ENCODE measurements at regions not wholly inside any gene's neighbourhood (a gene's known extent, or its start where the extent isn't known, plus 50 kb on each side); places are given as distances from the start of the nearest gene placed in this dataset.

DNA sequence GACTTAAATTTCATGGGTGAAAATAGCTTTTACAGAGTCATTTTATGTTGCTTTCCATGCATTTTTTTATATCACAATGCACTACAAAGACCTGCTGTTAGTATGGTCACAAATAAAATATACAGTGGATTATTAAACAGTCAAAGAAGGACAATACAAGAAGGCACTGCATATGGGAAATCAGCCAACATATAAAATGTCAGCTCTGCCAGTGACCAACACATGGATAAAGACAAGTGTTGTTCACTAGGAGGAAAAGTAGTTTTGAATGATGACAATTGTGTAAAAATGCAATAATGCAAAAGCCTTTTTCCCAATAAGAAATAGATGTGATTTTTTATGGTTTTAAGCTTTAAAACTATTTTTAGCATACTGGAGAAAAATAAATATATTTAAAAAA is 425.3 kb upstream of the CBLB start:
- DNase-seq (ENCODE audit: low spot score) (no peak), ATAC-seq (no peak)
- no peaks in the 10 kb centered on the region for H4K20me1 ChIP-seq (replicated peaks; ENCODE audit: insufficient read depth)
- H3K36me3 ChIP-seq (ENCODE audit: insufficient read depth): no peaks in the 10 kb centered on the region
- H3F3A ChIP-seq (replicated peaks; ENCODE audit: low read depth): no peaks in the 10 kb centered on the region
- H3K4me2 ChIP-seq: no peak overlapping the region
- TF ChIP-seq EZH2phosphoT487 (IDR thresholded peaks at IDR 0.05; ENCODE audit: unreplicated experiment) (no peak), CREB1 (CRISPR knock-in tag; IDR thresholded peaks at IDR 0.05; ENCODE audit: low read depth) (no peak), ZNF331 (CRISPR knock-in tag; IDR thresholded peaks at IDR 0.05; ENCODE audit: low read depth) (no peak), JUNB (IDR thresholded peaks at IDR 0.05; ENCODE audit: unreplicated experiment) (no peak)
- TF ChIP-seq, protein P1, sequence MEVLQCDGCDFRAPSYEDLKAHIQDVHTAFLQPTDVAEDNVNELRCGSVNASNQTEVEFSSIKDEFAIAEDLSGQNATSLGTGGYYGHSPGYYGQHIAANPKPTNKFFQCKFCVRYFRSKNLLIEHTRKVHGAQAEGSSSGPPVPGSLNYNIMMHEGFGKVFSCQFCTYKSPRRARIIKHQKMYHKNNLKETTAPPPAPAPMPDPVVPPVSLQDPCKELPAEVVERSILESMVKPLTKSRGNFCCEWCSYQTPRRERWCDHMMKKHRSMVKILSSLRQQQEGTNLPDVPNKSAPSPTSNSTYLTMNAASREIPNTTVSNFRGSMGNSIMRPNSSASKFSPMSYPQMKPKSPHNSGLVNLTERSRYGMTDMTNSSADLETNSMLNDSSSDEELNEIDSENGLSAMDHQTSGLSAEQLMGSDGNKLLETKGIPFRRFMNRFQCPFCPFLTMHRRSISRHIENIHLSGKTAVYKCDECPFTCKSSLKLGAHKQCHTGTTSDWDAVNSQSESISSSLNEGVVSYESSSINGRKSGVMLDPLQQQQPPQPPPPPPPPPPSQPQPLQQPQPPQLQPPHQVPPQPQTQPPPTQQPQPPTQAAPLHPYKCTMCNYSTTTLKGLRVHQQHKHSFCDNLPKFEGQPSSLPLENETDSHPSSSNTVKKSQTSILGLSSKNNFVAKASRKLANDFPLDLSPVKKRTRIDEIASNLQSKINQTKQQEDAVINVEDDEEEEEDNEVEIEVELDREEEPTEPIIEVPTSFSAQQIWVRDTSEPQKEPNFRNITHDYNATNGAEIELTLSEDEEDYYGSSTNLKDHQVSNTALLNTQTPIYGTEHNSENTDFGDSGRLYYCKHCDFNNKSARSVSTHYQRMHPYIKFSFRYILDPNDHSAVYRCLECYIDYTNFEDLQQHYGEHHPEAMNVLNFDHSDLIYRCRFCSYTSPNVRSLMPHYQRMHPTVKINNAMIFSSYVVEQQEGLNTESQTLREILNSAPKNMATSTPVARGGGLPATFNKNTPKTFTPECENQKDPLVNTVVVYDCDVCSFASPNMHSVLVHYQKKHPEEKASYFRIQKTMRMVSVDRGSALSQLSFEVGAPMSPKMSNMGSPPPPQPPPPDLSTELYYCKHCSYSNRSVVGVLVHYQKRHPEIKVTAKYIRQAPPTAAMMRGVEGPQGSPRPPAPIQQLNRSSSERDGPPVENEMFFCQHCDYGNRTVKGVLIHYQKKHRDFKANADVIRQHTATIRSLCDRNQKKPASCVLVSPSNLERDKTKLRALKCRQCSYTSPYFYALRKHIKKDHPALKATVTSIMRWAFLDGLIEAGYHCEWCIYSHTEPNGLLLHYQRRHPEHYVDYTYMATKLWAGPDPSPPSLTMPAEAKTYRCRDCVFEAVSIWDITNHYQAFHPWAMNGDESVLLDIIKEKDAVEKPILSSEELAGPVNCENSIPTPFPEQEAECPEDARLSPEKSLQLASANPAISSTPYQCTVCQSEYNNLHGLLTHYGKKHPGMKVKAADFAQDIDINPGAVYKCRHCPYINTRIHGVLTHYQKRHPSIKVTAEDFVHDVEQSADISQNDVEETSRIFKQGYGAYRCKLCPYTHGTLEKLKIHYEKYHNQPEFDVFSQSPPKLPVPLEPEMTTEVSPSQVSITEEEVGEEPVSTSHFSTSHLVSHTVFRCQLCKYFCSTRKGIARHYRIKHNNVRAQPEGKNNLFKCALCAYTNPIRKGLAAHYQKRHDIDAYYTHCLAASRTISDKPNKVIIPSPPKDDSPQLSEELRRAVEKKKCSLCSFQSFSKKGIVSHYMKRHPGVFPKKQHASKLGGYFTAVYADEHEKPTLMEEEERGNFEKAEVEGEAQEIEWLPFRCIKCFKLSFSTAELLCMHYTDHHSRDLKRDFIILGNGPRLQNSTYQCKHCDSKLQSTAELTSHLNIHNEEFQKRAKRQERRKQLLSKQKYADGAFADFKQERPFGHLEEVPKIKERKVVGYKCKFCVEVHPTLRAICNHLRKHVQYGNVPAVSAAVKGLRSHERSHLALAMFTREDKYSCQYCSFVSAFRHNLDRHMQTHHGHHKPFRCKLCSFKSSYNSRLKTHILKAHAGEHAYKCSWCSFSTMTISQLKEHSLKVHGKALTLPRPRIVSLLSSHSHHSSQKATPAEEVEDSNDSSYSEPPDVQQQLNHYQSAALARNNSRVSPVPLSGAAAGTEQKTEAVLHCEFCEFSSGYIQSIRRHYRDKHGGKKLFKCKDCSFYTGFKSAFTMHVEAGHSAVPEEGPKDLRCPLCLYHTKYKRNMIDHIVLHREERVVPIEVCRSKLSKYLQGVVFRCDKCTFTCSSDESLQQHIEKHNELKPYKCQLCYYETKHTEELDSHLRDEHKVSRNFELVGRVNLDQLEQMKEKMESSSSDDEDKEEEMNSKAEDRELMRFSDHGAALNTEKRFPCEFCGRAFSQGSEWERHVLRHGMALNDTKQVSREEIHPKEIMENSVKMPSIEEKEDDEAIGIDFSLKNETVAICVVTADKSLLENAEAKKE (CRISPR knock-in tag; IDR thresholded peaks at IDR 0.05): no peak
- H3K79me2 ChIP-seq (replicated peaks; ENCODE audit: insufficient read depth): no peaks in the 10 kb centered on the region
- Mint-ChIP-seq H3K36me3 (ENCODE audit: low read depth) (no peaks in the 10 kb centered on the region), H3K9me3 (no peaks in the 10 kb centered on the region), H3K4me1 (peaks cover 15% of the 10 kb centered on the region), H3K27me3 (ENCODE audit: insufficient read depth, low read depth, poor library complexity) (no peaks in the 10 kb centered on the region), H3K4me3 (no peak overlapping the region), H3K27ac (no peak overlapping the region)
- H3K4me1 ChIP-seq (ENCODE audit: insufficient read depth): no peaks in the 10 kb centered on the region
- no peak overlapping the region for H2AFZ ChIP-seq
- H3K4me3 ChIP-seq: no peak overlapping the region
- no peak overlapping the region for H3K27ac ChIP-seq (ENCODE audit: low read depth)
- no peaks in the 10 kb centered on the region for H3K9me2 ChIP-seq (ENCODE audit: insufficient read depth)
- H3K27me3 ChIP-seq (ENCODE audit: insufficient read depth): no peaks in the 10 kb centered on the region

DNA sequence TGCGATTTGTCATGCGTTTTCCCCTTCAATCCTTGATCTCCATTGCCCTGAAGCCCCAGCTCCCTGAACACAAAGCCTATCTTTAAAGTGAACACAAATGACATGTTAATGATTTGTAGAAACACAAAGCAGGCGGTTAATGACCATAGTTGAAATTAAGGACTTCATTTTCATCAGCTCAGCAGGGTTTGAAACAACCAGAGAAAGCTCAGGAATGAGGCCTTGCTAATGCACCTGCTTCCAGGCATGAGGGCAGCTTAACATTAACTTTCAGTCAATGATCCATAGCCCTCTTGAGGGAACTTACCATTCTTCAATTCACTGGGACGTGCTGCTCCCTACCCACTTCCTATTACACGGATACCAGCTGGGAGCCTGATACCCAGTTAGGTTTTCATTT is 427.2 kb upstream of the CBLB start:
- DNase-seq (ENCODE audit: low spot score) (no peak), ATAC-seq (no peak)
- no peak overlapping the region for H3K27ac Mint-ChIP-seq
- Histone ChIP-seq H3K79me2 (replicated peaks; ENCODE audit: insufficient read depth) (no peaks in the 10 kb centered on the region), H3K9me2 (ENCODE audit: insufficient read depth) (no peaks in the 10 kb centered on the region), H3F3A (replicated peaks; ENCODE audit: low read depth) (no peaks in the 10 kb centered on the region), H2AFZ (no peak overlapping the region), H3K36me3 (ENCODE audit: insufficient read depth) (no peaks in the 10 kb centered on the region), H3K4me1 (ENCODE audit: insufficient read depth) (no peaks in the 10 kb centered on the region), H3K27me3 (ENCODE audit: insufficient read depth) (no peaks in the 10 kb centered on the region), H3K4me3 (no peak overlapping the region), H4K20me1 (replicated peaks; ENCODE audit: insufficient read depth) (no peaks in the 10 kb centered on the region), H3K27ac (ENCODE audit: low read depth) (no peak overlapping the region), H3K4me2 (no peak overlapping the region)
- H3K4me1 Mint-ChIP-seq: peaks cover 15% of the 10 kb centered on the region
- H3K36me3 Mint-ChIP-seq (ENCODE audit: low read depth): no peaks in the 10 kb centered on the region
- no peak overlapping the region for H3K4me3 Mint-ChIP-seq
- H3K27me3 Mint-ChIP-seq (ENCODE audit: insufficient read depth, low read depth, poor library complexity): no peaks in the 10 kb centered on the region
- H3K9me3 Mint-ChIP-seq: no peaks in the 10 kb centered on the region
- no peak for TF ChIP-seq JUNB (IDR thresholded peaks at IDR 0.05; ENCODE audit: unreplicated experiment)
- no peak for TF ChIP-seq POLR2AphosphoS5 (IDR thresholded peaks at IDR 0.05; ENCODE audit: low read depth)
- no peak for TF ChIP-seq ZNF331 (CRISPR knock-in tag; IDR thresholded peaks at IDR 0.05; ENCODE audit: low read depth)
- TF ChIP-seq, protein P1 (CRISPR knock-in tag; IDR thresholded peaks at IDR 0.05): no peak
- TF ChIP-seq STAT1 (IDR thresholded peaks at IDR 0.05; ENCODE audit: unreplicated experiment): no peak

All from GM23338 (cell line).